A549 (cell line): ENCODE measurements at regions not wholly inside any gene's neighbourhood (a gene's known extent, or its start where the extent isn't known, plus 50 kb on each side); places are given as distances from the start of the nearest gene placed in this dataset.

ENCODE experiments used
- CEBPB ChIP-seq, 2 experiments: fragments of >200 bp in 1 of 2; sonication (Bioruptor Twin) in 1 of 2; formaldehyde crosslinking in 1 of 2; IDR thresholded peaks; 2 replicates each; pipeline ENCODE4 v1.6.1; 2012 to 2016
- EHF ChIP-seq: fragments of 250-450 bp; sonication (Bioruptor Pico); IDR thresholded peaks from 2 replicates; pipeline ENCODE4 v1.5.0; 2020; ENCODE audit warnings: mild to moderate bottlenecking
- EP300 ChIP-seq, 2 experiments: fragments of >200 bp; sonication (Bioruptor Twin); formaldehyde crosslinking; IDR thresholded peaks; 2 replicates in 1 of 2; 3 replicates in 1 of 2; pipeline ENCODE4 v1.6.1; 2016 to 2017
- HOXA7 ChIP-seq: fragments of 250-450 bp; sonication (Bioruptor Pico); IDR thresholded peaks from 2 replicates; pipeline ENCODE4 v1.5.0; 2020; ENCODE audit warnings: mild to moderate bottlenecking, moderate library complexity
- MAFK ChIP-seq: fragments of 450-650 bp; IDR thresholded peaks from 2 replicates; pipeline ENCODE4 v1.6.1; 2014; ENCODE audit not compliant: partially characterized antibody
- NR3C1 ChIP-seq: fragments of >200 bp; sonication (Bioruptor Twin); formaldehyde crosslinking; IDR thresholded peaks from 3 replicates; pipeline ENCODE4 v1.6.1; 2017
- POLR2A ChIP-seq: IDR thresholded peaks from 2 replicates; pipeline ENCODE4 v1.6.1; 2012; ENCODE audit warnings: mild to moderate bottlenecking, low read length
- SMC3 ChIP-seq: fragments of >200 bp; sonication (Bioruptor Twin); formaldehyde crosslinking; IDR thresholded peaks from 3 replicates; pipeline ENCODE4 v1.6.1; 2018; ENCODE audit warnings: inconsistent platforms
- ZNF302 ChIP-seq: fragments of 250-450 bp; sonication (Bioruptor Pico); IDR thresholded peaks from 2 replicates; pipeline ENCODE4 v1.9.0; 2021; ENCODE audit warnings: inconsistent platforms, mild to moderate bottlenecking, moderate library complexity
- TF ChIP-seq, protein P1 (sequence below): fragments of >200 bp; sonication (Bioruptor Twin); formaldehyde crosslinking; IDR thresholded peaks from 3 replicates; pipeline ENCODE4 v1.5.1; 2016
- TF ChIP-seq, protein P2 (sequence below): fragments of 200-600 bp; sonication (generic); IDR thresholded peaks from 2 replicates; pipeline ENCODE4 v1.6.1; 2016; ENCODE audit warnings: antibody characterized with exemption, mild to moderate bottlenecking, moderate library complexity

DNA sequence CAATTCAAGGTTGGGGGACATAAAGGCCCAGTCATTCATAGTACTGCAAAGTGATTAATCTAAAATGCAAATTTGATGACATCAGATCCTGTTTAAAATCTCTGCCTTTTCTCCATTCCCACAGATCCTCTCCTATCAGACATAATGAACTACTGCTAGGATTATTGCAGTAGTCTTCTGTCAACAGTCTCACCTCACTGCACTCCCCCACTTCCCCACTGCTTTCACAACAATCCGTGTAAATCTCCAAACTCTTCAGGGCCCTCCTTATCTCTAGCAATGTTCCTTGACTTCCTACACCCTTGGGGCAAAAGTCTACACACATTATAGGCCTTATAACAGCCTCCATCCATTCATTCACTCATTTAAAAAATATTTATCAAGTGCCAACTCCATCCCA lies 112.4 kb downstream of the KBTBD2 start:
- TF ChIP-seq EP300 (IDR thresholded peaks at IDR 0.05) = no peak
- TF ChIP-seq, protein P1, sequence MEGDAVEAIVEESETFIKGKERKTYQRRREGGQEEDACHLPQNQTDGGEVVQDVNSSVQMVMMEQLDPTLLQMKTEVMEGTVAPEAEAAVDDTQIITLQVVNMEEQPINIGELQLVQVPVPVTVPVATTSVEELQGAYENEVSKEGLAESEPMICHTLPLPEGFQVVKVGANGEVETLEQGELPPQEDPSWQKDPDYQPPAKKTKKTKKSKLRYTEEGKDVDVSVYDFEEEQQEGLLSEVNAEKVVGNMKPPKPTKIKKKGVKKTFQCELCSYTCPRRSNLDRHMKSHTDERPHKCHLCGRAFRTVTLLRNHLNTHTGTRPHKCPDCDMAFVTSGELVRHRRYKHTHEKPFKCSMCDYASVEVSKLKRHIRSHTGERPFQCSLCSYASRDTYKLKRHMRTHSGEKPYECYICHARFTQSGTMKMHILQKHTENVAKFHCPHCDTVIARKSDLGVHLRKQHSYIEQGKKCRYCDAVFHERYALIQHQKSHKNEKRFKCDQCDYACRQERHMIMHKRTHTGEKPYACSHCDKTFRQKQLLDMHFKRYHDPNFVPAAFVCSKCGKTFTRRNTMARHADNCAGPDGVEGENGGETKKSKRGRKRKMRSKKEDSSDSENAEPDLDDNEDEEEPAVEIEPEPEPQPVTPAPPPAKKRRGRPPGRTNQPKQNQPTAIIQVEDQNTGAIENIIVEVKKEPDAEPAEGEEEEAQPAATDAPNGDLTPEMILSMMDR = no peak
- TF ChIP-seq SMC3 = no peak
- TF ChIP-seq, protein P2, sequence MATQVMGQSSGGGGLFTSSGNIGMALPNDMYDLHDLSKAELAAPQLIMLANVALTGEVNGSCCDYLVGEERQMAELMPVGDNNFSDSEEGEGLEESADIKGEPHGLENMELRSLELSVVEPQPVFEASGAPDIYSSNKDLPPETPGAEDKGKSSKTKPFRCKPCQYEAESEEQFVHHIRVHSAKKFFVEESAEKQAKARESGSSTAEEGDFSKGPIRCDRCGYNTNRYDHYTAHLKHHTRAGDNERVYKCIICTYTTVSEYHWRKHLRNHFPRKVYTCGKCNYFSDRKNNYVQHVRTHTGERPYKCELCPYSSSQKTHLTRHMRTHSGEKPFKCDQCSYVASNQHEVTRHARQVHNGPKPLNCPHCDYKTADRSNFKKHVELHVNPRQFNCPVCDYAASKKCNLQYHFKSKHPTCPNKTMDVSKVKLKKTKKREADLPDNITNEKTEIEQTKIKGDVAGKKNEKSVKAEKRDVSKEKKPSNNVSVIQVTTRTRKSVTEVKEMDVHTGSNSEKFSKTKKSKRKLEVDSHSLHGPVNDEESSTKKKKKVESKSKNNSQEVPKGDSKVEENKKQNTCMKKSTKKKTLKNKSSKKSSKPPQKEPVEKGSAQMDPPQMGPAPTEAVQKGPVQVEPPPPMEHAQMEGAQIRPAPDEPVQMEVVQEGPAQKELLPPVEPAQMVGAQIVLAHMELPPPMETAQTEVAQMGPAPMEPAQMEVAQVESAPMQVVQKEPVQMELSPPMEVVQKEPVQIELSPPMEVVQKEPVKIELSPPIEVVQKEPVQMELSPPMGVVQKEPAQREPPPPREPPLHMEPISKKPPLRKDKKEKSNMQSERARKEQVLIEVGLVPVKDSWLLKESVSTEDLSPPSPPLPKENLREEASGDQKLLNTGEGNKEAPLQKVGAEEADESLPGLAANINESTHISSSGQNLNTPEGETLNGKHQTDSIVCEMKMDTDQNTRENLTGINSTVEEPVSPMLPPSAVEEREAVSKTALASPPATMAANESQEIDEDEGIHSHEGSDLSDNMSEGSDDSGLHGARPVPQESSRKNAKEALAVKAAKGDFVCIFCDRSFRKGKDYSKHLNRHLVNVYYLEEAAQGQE = no peak
- no peak for TF ChIP-seq CEBPB (IDR thresholded peaks at IDR 0.05)
- no peak for TF ChIP-seq ZNF302
- TF ChIP-seq MAFK = no peak
- no peak for TF ChIP-seq NR3C1
- no peak for TF ChIP-seq POLR2A
- no peak for TF ChIP-seq EHF (CRISPR knock-in tag)
- TF ChIP-seq HOXA7 (CRISPR knock-in tag) = no peak
